ENCODE measurements at regions not wholly inside any gene's neighbourhood (a gene's known extent, or its start where the extent isn't known, plus 50 kb on each side); places are given as distances from the start of the nearest gene placed in this dataset.

DNA sequence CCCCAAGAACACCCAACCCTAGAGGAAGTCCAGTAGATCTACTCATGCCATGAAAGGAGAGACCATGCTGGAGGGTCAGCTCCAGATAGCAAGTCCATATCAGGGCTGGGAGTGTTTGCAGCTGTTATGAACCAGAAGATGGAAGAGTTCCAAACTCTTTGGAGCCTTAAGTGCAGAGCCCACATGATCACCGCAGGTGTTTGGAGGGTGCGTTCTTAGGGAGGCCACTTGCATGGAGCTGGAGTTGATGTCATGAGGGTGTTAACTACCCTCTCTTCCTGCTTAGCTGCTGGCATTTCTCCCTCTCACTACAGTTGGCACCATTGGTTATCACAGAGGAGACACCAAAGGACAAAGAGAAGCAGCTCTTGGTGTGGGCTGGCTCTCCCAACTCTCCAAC lies 616.9 kb downstream of the AJAP1 start:
- TF ChIP-seq, protein P1, sequence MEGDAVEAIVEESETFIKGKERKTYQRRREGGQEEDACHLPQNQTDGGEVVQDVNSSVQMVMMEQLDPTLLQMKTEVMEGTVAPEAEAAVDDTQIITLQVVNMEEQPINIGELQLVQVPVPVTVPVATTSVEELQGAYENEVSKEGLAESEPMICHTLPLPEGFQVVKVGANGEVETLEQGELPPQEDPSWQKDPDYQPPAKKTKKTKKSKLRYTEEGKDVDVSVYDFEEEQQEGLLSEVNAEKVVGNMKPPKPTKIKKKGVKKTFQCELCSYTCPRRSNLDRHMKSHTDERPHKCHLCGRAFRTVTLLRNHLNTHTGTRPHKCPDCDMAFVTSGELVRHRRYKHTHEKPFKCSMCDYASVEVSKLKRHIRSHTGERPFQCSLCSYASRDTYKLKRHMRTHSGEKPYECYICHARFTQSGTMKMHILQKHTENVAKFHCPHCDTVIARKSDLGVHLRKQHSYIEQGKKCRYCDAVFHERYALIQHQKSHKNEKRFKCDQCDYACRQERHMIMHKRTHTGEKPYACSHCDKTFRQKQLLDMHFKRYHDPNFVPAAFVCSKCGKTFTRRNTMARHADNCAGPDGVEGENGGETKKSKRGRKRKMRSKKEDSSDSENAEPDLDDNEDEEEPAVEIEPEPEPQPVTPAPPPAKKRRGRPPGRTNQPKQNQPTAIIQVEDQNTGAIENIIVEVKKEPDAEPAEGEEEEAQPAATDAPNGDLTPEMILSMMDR (IDR thresholded peaks at IDR 0.05 in 4 of 5, conservative IDR thresholded peaks at IDR 0.05 in 1 of 5), result no peak
- TF ChIP-seq POLR2A (IDR thresholded peaks at IDR 0.05), result no peak

All from gastrocnemius medialis (tissue), 4 donors.